Head of caudate nucleus (tissue), 42 donors: ENCODE measurements at regions not wholly inside any gene's neighbourhood (a gene's known extent, or its start where the extent isn't known, plus 50 kb on each side); places are given as distances from the start of the nearest gene placed in this dataset.

Experiments
- DNase-seq, 42 donors: peaks; one replicate each; pipeline versions ENCODE4 v3.0.0 to v3.0.0-alpha.2; 2020 to 2021; ENCODE audit warnings: mixed read lengths in 7 of 42
- intact Hi-C: fragments of 100-400 bp; cut with DNase I; formaldehyde crosslinking; loops from one replicate; pipeline ENCODE4 v1.15.0; 2022

GRCh38 chr6:135640449-135641111 is 143.0 kb upstream of the AHI1 start:
- intact Hi-C loops: no loop called here
- DNase-seq: peak in 3 of 42 donors; percentile 2 to 18 (median 13)

DNA sequence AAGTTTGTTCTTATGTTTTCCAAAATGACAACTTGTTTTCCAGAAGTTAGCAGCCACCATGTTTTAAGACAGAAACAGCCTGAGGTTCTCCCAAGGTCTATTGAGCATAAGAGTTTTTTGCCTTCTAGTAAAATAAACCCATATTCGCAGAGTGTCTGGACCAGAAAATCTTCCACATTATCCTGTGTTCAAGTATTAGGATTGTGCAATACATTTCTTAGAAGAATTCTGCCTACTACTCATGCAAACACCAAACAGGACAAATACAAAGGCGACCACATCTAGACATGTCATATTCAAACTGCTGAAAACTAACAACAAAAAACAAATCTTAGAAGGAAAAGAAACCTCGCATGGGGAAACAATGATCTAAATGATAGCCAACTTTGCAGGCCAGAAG is 145.4 kb upstream of the AHI1 start:
- intact Hi-C loops: no loop called here
- DNase-seq: no peak

DNA sequence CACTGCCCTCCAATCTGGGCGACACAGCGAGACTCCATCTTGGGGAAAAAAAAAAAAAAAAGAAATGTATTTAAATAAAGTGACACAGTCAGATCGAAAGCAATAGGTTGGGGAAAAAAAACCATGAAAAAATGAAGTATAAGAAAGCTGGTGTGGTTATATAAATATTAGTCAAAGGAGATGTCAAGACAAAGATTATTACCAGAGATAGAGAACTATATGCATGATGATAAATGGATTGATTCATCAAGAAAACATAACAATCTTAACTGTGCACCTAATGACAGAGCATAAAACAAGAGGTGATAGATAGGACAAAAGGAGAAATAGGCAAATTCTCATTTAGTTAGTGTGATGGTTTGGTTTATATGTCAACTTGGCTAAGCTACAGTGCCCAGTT is 146.9 kb upstream of the AHI1 start:
- DNase-seq: no peak
- intact Hi-C loops: no loop called here

DNA sequence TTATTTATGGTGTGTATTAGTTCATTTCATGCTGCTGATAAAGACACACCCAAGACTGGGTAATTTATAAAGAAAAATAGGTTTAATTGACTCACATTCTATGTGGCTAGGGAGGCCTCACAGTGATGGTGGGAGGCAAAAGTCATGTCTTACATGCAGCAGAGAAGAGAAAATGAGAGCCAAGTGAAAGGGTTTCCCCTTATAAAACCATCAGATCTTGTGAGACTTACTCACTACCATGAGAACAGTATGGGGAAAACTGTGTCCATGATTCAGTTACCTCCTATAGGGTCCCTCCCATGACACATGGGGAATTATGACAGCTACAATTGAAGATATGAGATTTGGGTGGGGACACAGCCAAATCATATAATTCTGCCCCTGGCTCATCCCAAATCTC is 150.0 kb upstream of the AHI1 start:
- intact Hi-C loops: no loop called here
- no peak for DNase-seq

- no peak for DNase-seq
- intact Hi-C loops: no loop called here
Observed at GRCh38 chr6:135651964-135652755, 154.6 kb upstream of the AHI1 start.

GRCh38 chr6:135655055-135655454 is 157.5 kb upstream of the AHI1 start:
- DNase-seq: no peak
- intact Hi-C loops: no loop called here

- intact Hi-C loops: no loop called here
- DNase-seq: no peak
Observed at GRCh38 chr6:135657207-135657606, 159.7 kb upstream of the AHI1 start.

DNA sequence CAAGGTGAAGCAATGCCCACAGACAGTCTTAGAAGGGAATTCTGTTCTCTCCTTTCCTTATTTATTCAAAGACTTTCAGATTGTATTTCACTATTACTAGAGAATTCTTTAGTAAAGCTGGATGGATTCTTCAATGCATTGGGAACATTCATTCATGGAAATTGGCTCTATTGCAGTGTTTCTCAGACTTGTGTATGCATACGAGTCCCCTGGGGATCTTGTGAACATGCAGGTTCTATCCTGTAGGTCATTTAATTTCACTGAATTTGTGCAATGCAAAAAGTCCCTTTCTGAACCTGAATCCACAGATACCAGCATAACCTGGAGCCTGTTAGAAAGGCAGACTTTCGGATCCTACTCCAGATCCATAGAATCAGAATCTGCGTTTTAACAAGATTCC is 160.9 kb upstream of the AHI1 start:
- DNase-seq: no peak
- intact Hi-C loops: no loop called here

GRCh38 chr6:135658916-135659315 is 161.4 kb upstream of the AHI1 start:
- DNase-seq: no peak
- intact Hi-C loops: no loop called here

DNA sequence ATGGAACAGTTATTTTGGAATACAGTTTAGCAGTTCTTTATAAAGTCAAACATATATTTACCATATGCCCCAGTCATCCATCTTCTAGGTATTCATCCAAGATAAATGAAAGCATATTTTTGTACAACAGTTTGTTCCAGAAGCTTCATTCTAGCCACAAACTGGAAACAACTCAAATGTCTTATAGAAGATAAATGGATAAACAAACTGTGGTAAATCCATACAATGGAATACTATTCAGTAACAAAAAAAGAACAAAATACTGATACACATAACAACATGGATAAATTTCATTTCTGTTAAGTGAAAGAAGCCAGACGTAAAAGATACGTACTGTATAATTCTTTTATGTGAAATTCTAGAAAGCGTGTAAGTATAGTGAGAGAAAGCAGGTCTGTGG is 167.0 kb upstream of the AHI1 start:
- intact Hi-C loops: no loop called here
- no peak for DNase-seq

DNA sequence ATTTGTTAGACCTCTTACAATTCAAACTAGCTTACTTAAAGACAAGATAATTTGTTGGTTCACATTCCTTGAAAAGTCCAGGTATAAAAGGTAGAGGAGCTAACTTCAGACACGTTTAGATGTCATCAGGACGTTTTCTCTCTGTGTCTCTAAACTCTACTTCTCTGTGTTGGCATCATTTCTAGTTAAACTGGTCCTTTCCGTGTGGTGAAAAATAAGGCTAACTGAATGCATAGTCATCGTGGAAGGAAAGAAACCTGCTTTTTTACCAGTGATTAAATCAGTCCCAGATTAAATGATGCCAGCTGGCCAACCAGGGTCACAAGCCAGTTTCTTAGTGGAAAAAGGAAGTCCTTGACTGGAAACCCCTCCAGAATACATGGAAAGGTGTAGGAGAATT is 168.4 kb upstream of the AHI1 start:
- DNase-seq: no peak
- intact Hi-C loops: no loop called here

- intact Hi-C loops: no loop called here
- DNase-seq: peak in 18 of 42 donors; percentile 1 to 43 (median 10)
Observed at GRCh38 chr6:135667691-135668455, 170.3 kb upstream of the AHI1 start.

DNA sequence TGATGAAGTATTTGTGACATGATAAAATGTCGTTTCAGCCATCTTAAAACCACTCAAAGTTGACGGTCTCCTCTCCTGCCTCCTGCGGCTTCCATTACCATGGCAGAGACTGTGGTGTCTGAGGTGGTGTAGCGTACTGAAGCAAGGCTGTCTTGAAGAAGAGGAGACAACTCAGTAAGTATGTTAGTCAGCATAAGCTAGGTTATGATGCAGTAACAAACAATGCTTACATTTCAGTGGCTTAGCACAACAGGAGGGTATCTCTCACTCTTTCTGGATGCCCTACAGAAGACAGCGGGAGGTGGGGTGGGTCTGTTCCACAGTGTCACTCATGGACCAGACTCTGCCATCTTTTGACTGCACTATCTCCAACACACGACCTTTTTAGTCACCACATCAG is 174.7 kb upstream of the AHI1 start:
- DNase-seq: no peak
- intact Hi-C loops: no loop called here

- intact Hi-C loops: no loop called here
- DNase-seq: no peak
Observed at GRCh38 chr6:135673501-135674309, 176.2 kb upstream of the AHI1 start.

DNA sequence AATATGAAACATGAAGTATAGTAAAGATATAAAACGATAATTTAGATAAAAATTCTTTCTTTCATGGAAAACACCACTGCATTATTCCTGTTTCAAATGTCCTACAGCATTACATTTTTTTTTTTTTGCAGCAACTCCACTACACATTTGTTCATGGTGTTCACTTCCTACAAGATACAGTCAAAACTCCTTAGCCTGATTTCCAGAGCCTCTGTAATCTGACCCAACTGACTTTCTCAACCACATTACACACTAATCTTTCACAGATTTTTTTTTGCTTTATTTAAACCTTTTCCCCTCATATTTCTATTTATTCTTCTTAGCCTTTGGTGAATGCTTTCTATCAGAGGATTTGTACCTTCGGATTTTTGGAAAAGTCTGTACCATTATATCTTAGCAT is 176.5 kb upstream of the PDE7B start:
- intact Hi-C loops: no loop called here
- DNase-seq: no peak

DNA sequence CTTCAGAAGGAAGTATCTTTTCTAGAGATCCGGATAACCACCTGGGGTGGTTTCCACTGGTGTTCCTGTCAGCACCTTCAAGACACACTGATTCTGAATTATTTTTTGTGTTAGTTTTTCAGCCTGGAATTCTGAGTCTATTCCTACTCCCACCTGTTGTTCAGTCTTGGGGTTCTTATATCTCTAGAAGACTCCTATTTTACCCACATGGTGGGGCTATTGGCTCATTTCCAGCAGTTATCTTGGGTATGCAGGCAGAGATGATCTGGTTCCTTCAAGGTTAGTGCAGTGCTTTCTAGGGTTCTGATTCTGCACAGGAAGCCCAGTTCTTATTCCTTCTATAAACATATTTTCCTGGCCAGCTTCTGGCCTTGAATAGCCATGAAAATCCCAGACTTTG is 175.6 kb upstream of the PDE7B start:
- intact Hi-C loops: no loop called here
- peak in 22 of 42 donors; percentile 13 to 78 (median 42) for DNase-seq

- intact Hi-C loops: no loop called here
Observed at GRCh38 chr6:135680964-135681913, 170.3 kb upstream of the PDE7B start.

DNA sequence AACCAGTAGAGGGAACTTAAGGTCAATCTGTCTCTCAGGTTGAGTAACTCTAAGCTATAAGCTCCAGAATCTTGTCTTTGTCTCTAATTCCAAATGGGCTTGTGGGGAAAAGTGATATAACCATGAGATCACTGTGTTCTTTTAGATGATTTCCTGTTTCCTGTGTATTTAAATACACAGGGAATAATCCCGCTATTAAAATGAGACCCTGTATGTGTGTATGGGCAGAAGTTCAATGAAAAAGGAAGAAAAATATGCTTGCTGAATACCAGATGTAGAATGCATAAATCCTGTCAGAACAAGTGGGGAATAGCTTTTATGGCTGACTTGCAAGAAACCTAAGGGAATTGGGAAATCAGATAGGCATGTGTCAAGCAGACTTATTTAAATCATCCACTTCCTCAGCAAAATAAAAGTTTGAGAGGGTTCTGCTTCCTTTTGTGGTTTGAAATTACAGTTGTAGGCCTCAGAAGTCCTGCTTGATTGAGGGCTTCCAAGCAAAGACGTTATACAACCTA is 164.7 kb upstream of the PDE7B start:
- intact Hi-C loops: no loop called here

More at GRCh38 chr6:135680964-135681913, 170.3 kb upstream of the PDE7B start:
- peak in 5 of 42 donors; percentile 2 to 55 (median 11) for DNase-seq

More for the DNA sequence above, 164.7 kb upstream of the PDE7B start:
- no peak for DNase-seq
